Thyroid gland (tissue), 4 donors: ENCODE measurements at regions not wholly inside any gene's neighbourhood (a gene's known extent, or its start where the extent isn't known, plus 50 kb on each side); places are given as distances from the start of the nearest gene placed in this dataset.

Experiments used
- DNase-seq, 2 donors: peaks; one replicate each; pipeline ENCODE4 v3.0.0-alpha.2; 2019
- H3K27ac ChIP-seq, 3 donors: fragments of 200-600 bp; sonication (generic); 1 replicate in 2 of 3; 2 replicates in 1 of 3; pipeline ENCODE4 v1.5.1; 2016 to 2019; ENCODE audit warnings: mild to moderate bottlenecking in 1 of 3, moderate library complexity in 1 of 3
- H3K27me3 ChIP-seq: fragments of 200-600 bp; sonication (generic); one replicate; pipeline ENCODE4 v1.5.1; 2019
- H3K36me3 ChIP-seq, 2 donors: fragments of 200-600 bp; sonication (generic); one replicate each; pipeline ENCODE4 v1.5.1; 2016 to 2019
- H3K4me1 ChIP-seq, 2 donors: fragments of 200-600 bp; sonication (generic); one replicate each; pipeline ENCODE4 v1.5.1; 2017 to 2019
- H3K4me3 ChIP-seq, 3 donors: fragments of 200-600 bp; sonication (generic); replicated peaks in 1 of 3; 1 replicate in 2 of 3; 2 replicates in 1 of 3; pipeline ENCODE4 v1.5.1; 2016; ENCODE audit warnings: mild to moderate bottlenecking in 1 of 3
- H3K9me3 ChIP-seq: fragments of 200-600 bp; sonication (generic); one replicate; pipeline ENCODE4 v1.5.1; 2017
- POLR2A ChIP-seq, 2 donors: fragments of 450-650 bp; IDR thresholded peaks; one replicate each; pipeline ENCODE4 v1.6.1; 2017; ENCODE audit warnings: antibody characterized with exemption in 2 of 2, mild to moderate bottlenecking in 2 of 2, moderate library complexity in 1 of 2
- WGBS, 2 donors: methylation state at CpG; one replicate each; pipeline ENCODE4 v1.1.5; 2017; 5-methylcytosine and 5-hydroxymethylcytosine counted together
- intact Hi-C: fragments of 100-400 bp; cut with DNase I; formaldehyde crosslinking; loops from one replicate; pipeline ENCODE4 v1.15.1; 2023
- TF ChIP-seq, protein P1 (sequence below), 6 experiments: fragments of 200-600 bp in 3 of 6; fragments of 450-650 bp in 3 of 6; sonication (generic) in 3 of 6; IDR thresholded peaks; one replicate each; pipeline ENCODE4 v1.5.1; 2016 to 2019; ENCODE audit warnings: antibody characterized with exemption in 6 of 6, mild to moderate bottlenecking in 2 of 6, inconsistent platforms in 1 of 6, moderate library complexity in 1 of 6

DNA sequence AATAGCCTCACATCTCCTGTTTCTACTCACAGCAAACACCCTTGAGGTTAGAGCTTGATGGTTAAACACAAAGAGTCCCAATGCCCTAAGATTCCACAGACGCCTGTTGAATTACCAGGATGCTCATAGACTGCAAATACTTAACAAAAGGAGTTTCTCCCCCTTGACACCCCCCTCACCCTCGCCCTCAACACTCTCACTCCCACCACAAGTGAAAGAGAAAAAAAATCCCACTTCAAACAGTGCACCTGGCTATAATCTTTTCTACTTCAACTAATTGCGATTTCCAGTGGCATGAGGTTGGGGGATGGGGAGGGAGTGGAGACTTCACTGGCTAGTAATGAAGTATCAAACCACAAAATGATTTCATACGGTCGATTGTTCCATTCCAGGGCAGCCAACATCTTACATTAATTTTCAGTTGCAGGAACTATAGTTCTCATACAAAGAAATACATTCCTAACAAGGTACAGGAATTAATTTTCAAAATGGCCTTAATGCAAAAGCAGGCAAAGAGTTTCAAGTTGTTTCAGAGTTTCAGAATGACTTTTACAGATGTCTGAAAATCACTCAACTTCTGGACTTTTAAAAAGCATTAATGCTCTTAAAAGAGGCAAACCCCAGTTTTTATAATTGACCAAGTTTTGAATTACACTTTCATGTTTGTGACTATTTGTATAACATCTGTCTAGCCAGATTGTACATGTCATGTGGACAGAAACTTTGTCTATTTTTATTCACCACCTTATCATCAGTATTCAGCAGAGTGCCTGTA, 390.7 kb downstream of the C12orf75 start:
- no peaks in the 10 kb centered on the region for H3K27me3 ChIP-seq
- no peak for DNase-seq
- H3K9me3 ChIP-seq = no peaks in the 10 kb centered on the region
- WGBS, 2 donors = 75 to 81% methylated on average over 5 of the region's 5 CpGs
- no peaks in the 10 kb centered on the region for H3K36me3 ChIP-seq
- H3K4me1 ChIP-seq = no peaks in the 10 kb centered on the region
- no peak overlapping the region for H3K27ac ChIP-seq
- intact Hi-C loops = no loop called here
- TF ChIP-seq POLR2A (IDR thresholded peaks at IDR 0.05) = no peak
- TF ChIP-seq, protein P1, sequence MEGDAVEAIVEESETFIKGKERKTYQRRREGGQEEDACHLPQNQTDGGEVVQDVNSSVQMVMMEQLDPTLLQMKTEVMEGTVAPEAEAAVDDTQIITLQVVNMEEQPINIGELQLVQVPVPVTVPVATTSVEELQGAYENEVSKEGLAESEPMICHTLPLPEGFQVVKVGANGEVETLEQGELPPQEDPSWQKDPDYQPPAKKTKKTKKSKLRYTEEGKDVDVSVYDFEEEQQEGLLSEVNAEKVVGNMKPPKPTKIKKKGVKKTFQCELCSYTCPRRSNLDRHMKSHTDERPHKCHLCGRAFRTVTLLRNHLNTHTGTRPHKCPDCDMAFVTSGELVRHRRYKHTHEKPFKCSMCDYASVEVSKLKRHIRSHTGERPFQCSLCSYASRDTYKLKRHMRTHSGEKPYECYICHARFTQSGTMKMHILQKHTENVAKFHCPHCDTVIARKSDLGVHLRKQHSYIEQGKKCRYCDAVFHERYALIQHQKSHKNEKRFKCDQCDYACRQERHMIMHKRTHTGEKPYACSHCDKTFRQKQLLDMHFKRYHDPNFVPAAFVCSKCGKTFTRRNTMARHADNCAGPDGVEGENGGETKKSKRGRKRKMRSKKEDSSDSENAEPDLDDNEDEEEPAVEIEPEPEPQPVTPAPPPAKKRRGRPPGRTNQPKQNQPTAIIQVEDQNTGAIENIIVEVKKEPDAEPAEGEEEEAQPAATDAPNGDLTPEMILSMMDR (IDR thresholded peaks at IDR 0.05) = no peak
- H3K4me3 ChIP-seq = no peak overlapping the region

DNA sequence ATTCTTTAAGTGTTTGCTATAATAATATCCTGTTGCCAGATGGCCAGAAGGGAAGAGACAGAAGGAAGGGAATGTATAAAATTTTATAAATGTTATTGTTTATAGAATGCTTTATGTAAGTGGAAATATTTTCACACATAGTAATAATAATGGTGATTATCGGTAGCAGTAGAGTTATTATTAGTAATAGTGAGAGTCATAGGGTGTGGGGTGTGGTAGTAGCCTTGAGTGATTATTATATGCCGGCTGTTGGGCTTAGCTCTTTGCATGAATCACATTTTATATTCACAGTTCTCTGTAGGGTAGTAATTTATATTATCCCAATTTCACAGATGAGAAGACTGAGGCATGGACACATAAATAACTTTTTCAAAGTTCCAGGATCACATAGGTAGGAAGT, 391.4 kb downstream of the C12orf75 start:
- intact Hi-C loops = no loop called here
- TF ChIP-seq, protein P1 (IDR thresholded peaks at IDR 0.05) = no peak
- no peak for TF ChIP-seq POLR2A (IDR thresholded peaks at IDR 0.05)
- H3K4me3 ChIP-seq = no peak overlapping the region
- no peak overlapping the region for H3K27ac ChIP-seq
- no peaks in the 10 kb centered on the region for H3K27me3 ChIP-seq
- H3K9me3 ChIP-seq = no peaks in the 10 kb centered on the region
- H3K4me1 ChIP-seq = no peaks in the 10 kb centered on the region
- DNase-seq = no peak
- 84 to 92% methylated on average over 2 of the region's 2 CpGs for WGBS, 2 donors
- no peaks in the 10 kb centered on the region for H3K36me3 ChIP-seq

DNA sequence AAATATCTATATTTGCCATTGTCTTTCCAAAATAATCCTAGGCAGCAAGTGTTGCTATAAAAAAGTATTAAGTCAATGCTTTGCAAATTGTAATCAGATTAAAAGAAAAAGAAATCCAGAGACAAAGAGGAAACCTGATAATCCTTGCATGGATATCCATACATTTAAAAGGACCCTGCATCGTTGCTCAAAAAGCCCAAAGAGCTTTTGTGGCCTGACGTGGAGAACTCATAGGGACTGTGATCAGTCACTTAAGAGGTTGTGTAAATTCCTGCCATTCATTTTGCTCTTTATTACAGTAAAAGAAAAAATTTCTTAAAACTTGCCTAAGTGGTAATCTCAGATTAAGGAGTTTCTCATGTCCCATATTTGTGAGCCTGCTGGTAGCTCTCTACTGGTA, 392.6 kb downstream of the C12orf75 start:
- intact Hi-C loops = no loop called here
- no peak overlapping the region for H3K27ac ChIP-seq
- 92 to 94% methylated on average over 2 of the region's 2 CpGs for WGBS, 2 donors
- TF ChIP-seq, protein P1 (IDR thresholded peaks at IDR 0.05) = no peak
- TF ChIP-seq POLR2A (IDR thresholded peaks at IDR 0.05) = no peak
- no peak overlapping the region for H3K4me3 ChIP-seq
- no peak for DNase-seq
- no peaks in the 10 kb centered on the region for H3K9me3 ChIP-seq
- H3K4me1 ChIP-seq = no peaks in the 10 kb centered on the region
- no peaks in the 10 kb centered on the region for H3K36me3 ChIP-seq
- no peaks in the 10 kb centered on the region for H3K27me3 ChIP-seq

DNA sequence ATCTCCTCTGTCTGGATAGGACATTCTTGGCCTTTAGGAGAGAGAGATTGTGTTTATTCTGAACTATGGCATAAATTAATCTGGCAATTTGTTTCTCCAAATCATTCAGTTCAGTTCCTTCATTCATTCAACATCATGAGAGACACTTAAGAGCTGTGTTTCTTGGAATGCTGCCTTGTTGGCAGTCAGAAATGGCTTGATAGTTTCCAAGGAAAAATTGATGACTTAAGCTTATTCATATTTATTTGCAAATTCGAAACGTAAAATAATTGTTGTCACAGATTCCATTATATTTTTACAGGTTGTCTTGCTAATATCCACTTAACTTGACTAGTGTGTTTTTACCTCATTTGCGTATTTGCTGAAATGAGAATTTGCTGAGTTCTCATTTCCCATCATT, 393.0 kb downstream of the C12orf75 start:
- no peaks in the 10 kb centered on the region for H3K4me1 ChIP-seq
- WGBS, 2 donors = 82 to 88% methylated on average over 3 of the region's 3 CpGs
- DNase-seq = no peak
- no peak overlapping the region for H3K27ac ChIP-seq
- no peaks in the 10 kb centered on the region for H3K27me3 ChIP-seq
- no peaks in the 10 kb centered on the region for H3K36me3 ChIP-seq
- H3K9me3 ChIP-seq = no peaks in the 10 kb centered on the region
- no peak overlapping the region for H3K4me3 ChIP-seq
- intact Hi-C loops = no loop called here
- no peak for TF ChIP-seq POLR2A (IDR thresholded peaks at IDR 0.05)
- TF ChIP-seq, protein P1 (IDR thresholded peaks at IDR 0.05) = no peak

DNA sequence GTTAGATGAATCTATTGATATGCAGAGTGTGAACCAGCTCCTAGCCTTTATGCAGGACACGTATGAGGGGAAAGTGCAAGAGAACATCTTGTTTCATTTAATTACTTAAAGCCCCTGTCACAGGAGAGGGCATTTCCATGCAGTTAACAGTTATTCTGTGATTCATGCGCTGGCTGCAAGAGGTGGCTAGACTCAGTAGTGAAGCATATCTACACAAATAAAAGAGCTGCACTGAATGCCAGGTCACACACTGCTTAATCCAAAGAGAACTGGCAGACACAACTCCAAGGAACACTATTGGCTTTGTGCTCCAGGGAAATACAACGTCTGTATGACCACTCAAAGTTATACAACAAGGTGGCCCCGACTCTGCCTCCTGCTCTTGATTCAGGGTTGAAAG, 394.1 kb downstream of the C12orf75 start:
- WGBS, 2 donors = 43 to 45% methylated on average over 4 of the region's 4 CpGs
- Histone ChIP-seq H3K27me3 (no peaks in the 10 kb centered on the region), H3K4me1 (peaks cover 0 to 6% of the 10 kb centered on the region in 2 donors), H3K4me3 (no peak overlapping the region), H3K9me3 (no peaks in the 10 kb centered on the region), H3K27ac (no peak overlapping the region), H3K36me3 (no peaks in the 10 kb centered on the region)
- intact Hi-C loops = no loop called here
- no peak for DNase-seq
- TF ChIP-seq, protein P1 (IDR thresholded peaks at IDR 0.05) = no peak
- TF ChIP-seq POLR2A (IDR thresholded peaks at IDR 0.05) = no peak
